CD4-positive, CD25-positive, alpha-beta regulatory T cell (primary cell): ENCODE measurements at regions not wholly inside any gene's neighbourhood (a gene's known extent, or its start where the extent isn't known, plus 50 kb on each side); places are given as distances from the start of the nearest gene placed in this dataset.
A peak's percentile ranks its signal among the peaks of the same experiment; 100 is the strongest.
"Not testable (repeated sequence)": the region's sequence is repeated elsewhere in the genome, so short reads cannot be mapped to it uniquely, and the experiment has no call there.

Source experiments
- ATAC-seq, 2 donors: fragments of 150-1000 bp; cut with Tn5 transposase; one replicate each; pipeline ENCODE4 v1.10.0; 2021; ENCODE audit warnings: low read depth in 2 of 2, moderate number of reproducible peaks in 2 of 2, moderate library complexity in 1 of 2
- DNase-seq, 3 donors: peaks; one replicate each; pipeline versions ENCODE4 v3.0.0 to v3.0.0-alpha.2; 2012 to 2022; ENCODE audit warnings: mixed read lengths in 1 of 3
- H3K27ac ChIP-seq: one replicate; pipeline ENCODE4 v1.7.0; 2013; ENCODE audit warnings: mild to moderate bottlenecking, low read length; ENCODE audit not compliant: insufficient read depth, poor library complexity, severe bottlenecking
- H3K27me3 ChIP-seq: one replicate; pipeline ENCODE4 v1.7.0; 2013; ENCODE audit warnings: low read length; ENCODE audit not compliant: control insufficient read depth, insufficient read depth
- H3K36me3 ChIP-seq: one replicate; pipeline ENCODE4 v1.7.0; 2013; ENCODE audit warnings: mild to moderate bottlenecking, low read length, moderate library complexity; ENCODE audit not compliant: control insufficient read depth, insufficient read depth
- H3K4me1 ChIP-seq: 2 replicates; pipeline ENCODE4 v1.7.0; 2013; ENCODE audit warnings: mild to moderate bottlenecking, low read length; ENCODE audit not compliant: insufficient read depth, control insufficient read depth, poor library complexity, severe bottlenecking
- H3K4me3 ChIP-seq: one replicate; pipeline ENCODE4 v1.7.0; 2013; ENCODE audit warnings: low read depth, mild to moderate bottlenecking, low read length, moderate library complexity
- H3K9me3 ChIP-seq, 2 experiments: 1 replicate in 1 of 2; 2 replicates in 1 of 2; pipeline ENCODE4 v1.7.0; 2013; ENCODE audit warnings: low read length in 2 of 2, mild to moderate bottlenecking in 1 of 2, moderate library complexity in 1 of 2; ENCODE audit not compliant: control insufficient read depth in 2 of 2
- H3K27ac Mint-ChIP-seq, 3 donors: one replicate each; pipeline ENCODE4 v1.8.0; 2020 to 2022; ENCODE audit warnings: mild to moderate bottlenecking in 3 of 3, mixed read lengths in 3 of 3, moderate library complexity in 2 of 3
- H3K27me3 Mint-ChIP-seq: one replicate; pipeline ENCODE4 v1.8.0; 2022; ENCODE audit warnings: mild to moderate bottlenecking, mixed read lengths
- H3K36me3 Mint-ChIP-seq: one replicate; pipeline ENCODE4 v1.8.0; 2020; ENCODE audit warnings: mixed read lengths
- H3K4me1 Mint-ChIP-seq, 4 donors: one replicate each; pipeline ENCODE4 v1.8.0; 2020 to 2022; ENCODE audit warnings: mixed read lengths in 4 of 4, mild to moderate bottlenecking in 1 of 4
- H3K4me3 Mint-ChIP-seq, 4 donors: one replicate each; pipeline ENCODE4 v1.8.0; 2020 to 2022; ENCODE audit warnings: mild to moderate bottlenecking in 4 of 4, mixed read lengths in 4 of 4, moderate library complexity in 3 of 4
- H3K9me3 Mint-ChIP-seq, 7 donors: one replicate each; pipeline ENCODE4 v1.8.0; 2020 to 2022; ENCODE audit warnings: mixed read lengths in 7 of 7, mild to moderate bottlenecking in 3 of 7, moderate library complexity in 2 of 7

- H3K9me3 Mint-ChIP-seq = peaks cover 1 to 14% (median 4%) of the 10 kb centered on the region in 7 donors
- DNase-seq = peak in 2 of 3 donors; percentile 31 to 43
- not testable (repeated sequence) for H3K36me3 Mint-ChIP-seq, H3K9me3 ChIP-seq, H3K4me1 ChIP-seq, H3K36me3 ChIP-seq, H3K4me3 ChIP-seq, H3K4me1 Mint-ChIP-seq, H3K27me3 ChIP-seq, H3K27ac ChIP-seq, ATAC-seq
- peak overlapping the region; percentile 94 to 99 (median 97) for H3K4me3 Mint-ChIP-seq
- peaks cover 18% of the 10 kb centered on the region for H3K27me3 Mint-ChIP-seq
- peak overlapping the region; percentile 100 for H3K27ac Mint-ChIP-seq
These were observed 52.9 kb upstream of the HELT start for GRCh38 chr4:184965230-184966050.

- H3K4me3 Mint-ChIP-seq = peak overlapping the region in 1 of 4 donors; percentile 41
- H3K36me3 Mint-ChIP-seq, H3K4me3 ChIP-seq, ATAC-seq, H3K4me1 ChIP-seq, H3K27ac ChIP-seq, H3K27me3 ChIP-seq, H3K9me3 ChIP-seq, H3K36me3 ChIP-seq, H3K4me1 Mint-ChIP-seq: not testable (repeated sequence)
- peaks cover 1 to 16% (median 6%) of the 10 kb centered on the region in 7 donors for H3K9me3 Mint-ChIP-seq
- H3K27ac Mint-ChIP-seq = peak overlapping the region in 1 of 3 donors; percentile 100
- peaks cover 19% of the 10 kb centered on the region for H3K27me3 Mint-ChIP-seq
- peak in 2 of 3 donors; percentile 54 to 59 for DNase-seq
These were observed 52.1 kb upstream of the HELT start for GRCh38 chr4:184966051-184966691.

GRCh38 chr4:184967699-184968098, 50.6 kb upstream of the HELT start:
- H3K4me3 Mint-ChIP-seq = peak overlapping the region; percentile 16 to 89 (median 86)
- H3K27me3 ChIP-seq = not testable (repeated sequence)
- peak in 1 of 2 donors; percentile 15 for ATAC-seq

GRCh38 chr4:184968366-184968765, 49.9 kb upstream of the HELT start:
- Mint-ChIP-seq H3K27ac (peak overlapping the region in 2 of 3 donors; percentile 93 to 99), H3K4me3 (peak overlapping the region in 3 of 4 donors; percentile 17 to 89 (median 53)), H3K27me3 (peaks cover 19% of the 10 kb centered on the region), H3K4me1 (peaks cover 0 to 6% (median 2%) of the 10 kb centered on the region in 4 donors), H3K9me3 (peaks cover 1 to 21% (median 8%) of the 10 kb centered on the region in 7 donors), H3K36me3 (peaks cover 4% of the 10 kb centered on the region)
- H3K4me3 ChIP-seq = no peak overlapping the region
- DNase-seq = peak in 2 of 3 donors; percentile 11 to 38
- no peak overlapping the region for H3K27ac ChIP-seq
- H3K4me1 ChIP-seq = no peaks in the 10 kb centered on the region
- no peaks in the 10 kb centered on the region for H3K36me3 ChIP-seq
- no peaks in the 10 kb centered on the region for H3K9me3 ChIP-seq
- no peaks in the 10 kb centered on the region for H3K27me3 ChIP-seq
- ATAC-seq = no peak

More at GRCh38 chr4:184967699-184968098, 50.6 kb upstream of the HELT start:
- H3K36me3 ChIP-seq, H3K9me3 ChIP-seq, H3K4me1 Mint-ChIP-seq, H3K4me1 ChIP-seq, H3K27ac ChIP-seq, H3K4me3 ChIP-seq, H3K36me3 Mint-ChIP-seq: not testable (repeated sequence)
- DNase-seq = peak in 2 of 3 donors; percentile 57 to 66
- Mint-ChIP-seq H3K9me3 (peaks cover 1 to 19% (median 8%) of the 10 kb centered on the region in 7 donors), H3K27me3 (peaks cover 19% of the 10 kb centered on the region), H3K27ac (peak overlapping the region; percentile 86 to 99 (median 93))
